Lower leg skin (tissue), 3 donors: ENCODE measurements at regions not wholly inside any gene's neighbourhood (a gene's known extent, or its start where the extent isn't known, plus 50 kb on each side); places are given as distances from the start of the nearest gene placed in this dataset.

Experiments
- POLR2A ChIP-seq, 2 donors: fragments of 450-650 bp; IDR thresholded peaks; one replicate each; pipeline ENCODE4 v1.6.1; 2016 to 2017; ENCODE audit warnings: antibody characterized with exemption in 2 of 2, mild to moderate bottlenecking in 1 of 2, moderate library complexity in 1 of 2
- TF ChIP-seq, protein P1 (sequence below), 3 donors: fragments of 450-650 bp; IDR thresholded peaks; one replicate each; pipeline ENCODE4 v1.5.1; 2016; ENCODE audit warnings: antibody characterized with exemption in 3 of 3, mild to moderate bottlenecking in 3 of 3, moderate library complexity in 2 of 3

- no peak for TF ChIP-seq POLR2A (IDR thresholded peaks at IDR 0.05)
- TF ChIP-seq, protein P1, sequence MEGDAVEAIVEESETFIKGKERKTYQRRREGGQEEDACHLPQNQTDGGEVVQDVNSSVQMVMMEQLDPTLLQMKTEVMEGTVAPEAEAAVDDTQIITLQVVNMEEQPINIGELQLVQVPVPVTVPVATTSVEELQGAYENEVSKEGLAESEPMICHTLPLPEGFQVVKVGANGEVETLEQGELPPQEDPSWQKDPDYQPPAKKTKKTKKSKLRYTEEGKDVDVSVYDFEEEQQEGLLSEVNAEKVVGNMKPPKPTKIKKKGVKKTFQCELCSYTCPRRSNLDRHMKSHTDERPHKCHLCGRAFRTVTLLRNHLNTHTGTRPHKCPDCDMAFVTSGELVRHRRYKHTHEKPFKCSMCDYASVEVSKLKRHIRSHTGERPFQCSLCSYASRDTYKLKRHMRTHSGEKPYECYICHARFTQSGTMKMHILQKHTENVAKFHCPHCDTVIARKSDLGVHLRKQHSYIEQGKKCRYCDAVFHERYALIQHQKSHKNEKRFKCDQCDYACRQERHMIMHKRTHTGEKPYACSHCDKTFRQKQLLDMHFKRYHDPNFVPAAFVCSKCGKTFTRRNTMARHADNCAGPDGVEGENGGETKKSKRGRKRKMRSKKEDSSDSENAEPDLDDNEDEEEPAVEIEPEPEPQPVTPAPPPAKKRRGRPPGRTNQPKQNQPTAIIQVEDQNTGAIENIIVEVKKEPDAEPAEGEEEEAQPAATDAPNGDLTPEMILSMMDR (IDR thresholded peaks at IDR 0.05), result no peak
Measured at GRCh38 chr2:215557701-215558100, 121.8 kb upstream of the FN1 start.
